HEK293T (cell line): ENCODE measurements at regions not wholly inside any gene's neighbourhood (a gene's known extent, or its start where the extent isn't known, plus 50 kb on each side); places are given as distances from the start of the nearest gene placed in this dataset.

ENCODE experiments used
- CTCF ChIA-PET: fragments of 350-600 bp; formaldehyde crosslinking; extraction: SDS; loops from one replicate; lab custom pipeline; 2021; ENCODE audit warnings: antibody characterized with exemption, inconsistent platforms; lab: Yijun Ruan, JAX
- POLR2A ChIA-PET: fragments of 350-600 bp; formaldehyde crosslinking; extraction: SDS; loops from one replicate; lab custom pipeline; 2020; ENCODE audit warnings: antibody characterized with exemption, inconsistent platforms; lab: Yijun Ruan, JAX
- DNase-seq: peaks from one replicate; pipeline ENCODE4 v3.0.0; 2012; ENCODE audit warnings: mixed read lengths; ENCODE audit errors: extremely low spot score
- ARNT ChIP-seq: fragments of 450-650 bp; IDR thresholded peaks from 2 replicates; pipeline ENCODE4 v1.6.1; 2017; ENCODE audit warnings: mild to moderate bottlenecking
- BHLHE40 ChIP-seq: fragments of 450-650 bp; IDR thresholded peaks from 2 replicates; pipeline ENCODE4 v1.6.1; 2016; ENCODE audit warnings: mild to moderate bottlenecking, moderate library complexity, borderline replicate concordance
- CTBP1 ChIP-seq: fragments of 450-650 bp; IDR thresholded peaks from 2 replicates; pipeline ENCODE4 v1.6.1; 2016; ENCODE audit warnings: borderline replicate concordance
- ELF4 ChIP-seq: fragments of 450-650 bp; IDR thresholded peaks from 2 replicates; pipeline ENCODE4 v1.6.1; 2017; ENCODE audit warnings: antibody characterized with exemption
- FOXA1 ChIP-seq: fragments of 450-650 bp; IDR thresholded peaks from 2 replicates; pipeline ENCODE4 v1.6.1; 2016; ENCODE audit warnings: mild to moderate bottlenecking
- FOXK2 ChIP-seq: fragments of 450-650 bp; IDR thresholded peaks from 2 replicates; pipeline ENCODE4 v1.6.1; 2016; ENCODE audit warnings: mild to moderate bottlenecking
- FOXM1 ChIP-seq: fragments of 450-650 bp; IDR thresholded peaks from 2 replicates; pipeline ENCODE4 v1.6.1; 2017; ENCODE audit warnings: mild to moderate bottlenecking, borderline replicate concordance
- HDGF ChIP-seq: fragments of 450-650 bp; IDR thresholded peaks from 2 replicates; pipeline ENCODE4 v1.6.1; 2017; ENCODE audit warnings: antibody characterized with exemption, borderline replicate concordance
- L3MBTL2 ChIP-seq: fragments of 450-650 bp; conservative IDR thresholded peaks from 2 replicates; pipeline ENCODE4 v1.6.1; 2016; ENCODE audit warnings: mild to moderate bottlenecking
- LEF1 ChIP-seq: fragments of 450-650 bp; IDR thresholded peaks from 2 replicates; pipeline ENCODE4 v1.6.1; 2017; ENCODE audit warnings: mild to moderate bottlenecking, borderline replicate concordance
- NFRKB ChIP-seq: fragments of 450-650 bp; IDR thresholded peaks from 2 replicates; pipeline ENCODE4 v1.6.1; 2016; ENCODE audit warnings: mild to moderate bottlenecking, moderate library complexity
- PKNOX1 ChIP-seq: fragments of 450-650 bp; IDR thresholded peaks from 2 replicates; pipeline ENCODE4 v1.6.1; 2016
- SP1 ChIP-seq: fragments of 450-650 bp; IDR thresholded peaks from 2 replicates; pipeline ENCODE4 v1.6.1; 2017
- SUZ12 ChIP-seq: fragments of 450-650 bp; IDR thresholded peaks from 2 replicates; pipeline ENCODE4 v1.6.1; 2016; ENCODE audit warnings: mild to moderate bottlenecking
- TARDBP ChIP-seq: fragments of 450-650 bp; IDR thresholded peaks from 2 replicates; pipeline ENCODE4 v1.6.1; 2016
- ZNF384 ChIP-seq: fragments of 450-650 bp; IDR thresholded peaks from 2 replicates; pipeline ENCODE4 v1.6.1; 2016

DNA sequence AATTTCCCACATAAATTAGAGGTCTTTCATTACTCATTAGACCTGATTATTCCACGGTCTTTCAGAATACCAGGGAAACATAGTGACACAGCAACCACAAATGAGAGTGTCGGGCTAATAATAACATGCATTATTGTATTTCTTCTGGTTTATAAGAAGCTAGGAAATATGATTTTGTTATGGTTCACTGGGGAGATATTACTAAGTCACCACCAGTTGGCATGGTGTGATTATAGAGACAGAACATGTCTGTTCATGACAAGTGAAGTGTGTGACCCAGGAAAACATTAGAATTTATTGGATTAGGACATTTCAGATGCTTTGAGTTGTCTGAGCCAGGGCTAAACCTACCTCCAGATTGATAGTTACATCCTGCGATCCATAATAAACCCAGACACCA lies 494.4 kb downstream of the FBXO15 start:
- ChIA-PET POLR2A (no interaction called here), CTCF (no interaction called here)
- TF ChIP-seq FOXA1 (no peak), SUZ12 (no peak), PKNOX1 (no peak), NFRKB (no peak), ELF4 (no peak), LEF1 (no peak), ZNF384 (no peak), TARDBP (no peak), FOXK2 (no peak), ARNT (no peak), L3MBTL2 (no peak), SP1 (no peak), CTBP1 (no peak), FOXM1 (no peak), HDGF (no peak)
- DNase-seq, result no peak

- CTCF ChIA-PET, result interaction anchor here (0.7 kb wide), 1 partner anchor 63 kb away, joined by 3 read pairs; no protein-coding TSS in a partner anchor
- no peak for DNase-seq
- no peak for TF ChIP-seq HDGF
- TF ChIP-seq FOXM1, result no peak
- no peak for TF ChIP-seq PKNOX1
- no peak for TF ChIP-seq CTBP1
- TF ChIP-seq ELF4, result no peak
- no peak for TF ChIP-seq FOXK2
- no peak for TF ChIP-seq TARDBP
- TF ChIP-seq LEF1, result no peak
- TF ChIP-seq FOXA1, result no peak
- no peak for TF ChIP-seq ZNF384
- TF ChIP-seq SP1, result no peak
- TF ChIP-seq NFRKB, result no peak
- TF ChIP-seq ARNT, result no peak
- TF ChIP-seq SUZ12, result no peak
- TF ChIP-seq BHLHE40, result no peak
- no peak for TF ChIP-seq L3MBTL2
- POLR2A ChIA-PET, result no interaction called here
These were observed 500.2 kb downstream of the FBXO15 start for GRCh38 chr18:73647391-73647790.

DNA sequence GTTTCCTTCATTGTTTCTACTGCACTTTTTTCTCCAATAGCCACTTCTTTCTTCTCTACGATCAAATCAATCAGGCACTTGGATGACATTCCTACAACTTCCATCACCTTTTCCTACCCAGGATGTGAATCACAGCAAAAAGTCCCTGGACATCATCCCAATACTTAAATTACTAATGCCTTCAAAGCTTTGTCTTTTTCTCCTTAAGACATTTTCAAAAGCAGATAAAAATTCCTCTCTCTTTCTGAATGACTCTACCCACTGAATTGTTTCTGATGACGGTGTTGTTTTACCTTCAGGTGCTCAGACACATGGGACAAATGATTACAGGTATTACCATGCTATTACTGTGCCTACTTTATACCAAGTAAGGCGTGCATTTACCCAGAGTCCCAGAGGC lies 500.9 kb downstream of the FBXO15 start:
- CTCF ChIA-PET, result interaction anchor here (0.7 kb wide), 1 partner anchor 64 kb away, joined by 3 read pairs; no protein-coding TSS in a partner anchor
- no peak for TF ChIP-seq FOXK2
- DNase-seq, result no peak
- POLR2A ChIA-PET, result no interaction called here

GRCh38 chr18:73646196-73646595 lies 501.4 kb downstream of the FBXO15 start:
- POLR2A ChIA-PET, result no interaction called here
- TF ChIP-seq BHLHE40 (no peak), CTBP1 (no peak), ELF4 (no peak), ZNF384 (no peak), HDGF (no peak), SUZ12 (no peak), ARNT (no peak), PKNOX1 (no peak), TARDBP (no peak), FOXA1 (no peak), L3MBTL2 (no peak), FOXM1 (no peak), NFRKB (no peak), FOXK2 (no peak)
- CTCF ChIA-PET, result no interaction called here

GRCh38 chr18:73645160-73645715 lies 502.4 kb downstream of the FBXO15 start:
- CTCF ChIA-PET, result no interaction called here
- DNase-seq, result no peak
- TF ChIP-seq ARNT, result no peak
- TF ChIP-seq PKNOX1, result no peak
- no peak for TF ChIP-seq NFRKB
- TF ChIP-seq TARDBP, result no peak
- TF ChIP-seq SP1, result no peak
- no peak for TF ChIP-seq FOXM1
- no peak for TF ChIP-seq L3MBTL2
- no peak for TF ChIP-seq FOXK2
- no peak for TF ChIP-seq LEF1
- no peak for TF ChIP-seq ZNF384
- TF ChIP-seq ELF4, result no peak
- TF ChIP-seq FOXA1, result no peak
- no peak for TF ChIP-seq SUZ12
- no peak for TF ChIP-seq BHLHE40
- TF ChIP-seq CTBP1, result no peak
- no peak for TF ChIP-seq HDGF
- POLR2A ChIA-PET, result no interaction called here

More at GRCh38 chr18:73646196-73646595, 501.4 kb downstream of the FBXO15 start:
- no peak for DNase-seq

DNA sequence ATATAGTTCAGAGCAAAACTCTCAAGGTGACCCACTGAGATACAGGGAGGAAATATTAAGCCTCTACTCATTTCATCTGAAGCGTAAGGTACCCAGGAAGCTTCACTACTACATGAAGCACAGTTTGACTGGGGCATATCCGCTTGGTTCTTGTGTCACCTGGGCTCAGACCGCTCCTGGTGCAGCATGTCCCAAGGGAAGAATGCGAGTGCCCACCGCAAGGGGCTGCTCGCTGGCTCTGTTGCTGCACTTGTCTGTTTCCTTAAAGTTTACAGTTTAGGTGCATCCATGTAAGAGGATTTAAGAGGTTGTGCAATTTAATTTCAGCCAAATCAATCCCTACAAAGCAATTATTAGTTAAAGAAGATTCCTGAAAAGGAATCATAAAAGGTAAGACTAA lies 507.8 kb downstream of the FBXO15 start:
- DNase-seq, result no peak
- ChIA-PET POLR2A (no interaction called here), CTCF (no interaction called here)
- TF ChIP-seq FOXK2, result no peak
- TF ChIP-seq CTBP1, result no peak
- no peak for TF ChIP-seq BHLHE40
- TF ChIP-seq NFRKB, result no peak
- no peak for TF ChIP-seq ARNT
- TF ChIP-seq ELF4, result no peak
- no peak for TF ChIP-seq L3MBTL2
- no peak for TF ChIP-seq PKNOX1
